Smooth muscle cell of the brain vasculature (primary cell): ENCODE measurements at regions not wholly inside any gene's neighbourhood (a gene's known extent, or its start where the extent isn't known, plus 50 kb on each side); places are given as distances from the start of the nearest gene placed in this dataset.
"Not testable (repeated sequence)": the region's sequence is repeated elsewhere in the genome, so short reads cannot be mapped to it uniquely, and the experiment has no call there.

Experiments
- DNase-seq: peaks from one replicate; pipeline ENCODE4 v3.0.0-alpha.2; 2012; ENCODE audit warnings: low read depth, low spot score

DNA sequence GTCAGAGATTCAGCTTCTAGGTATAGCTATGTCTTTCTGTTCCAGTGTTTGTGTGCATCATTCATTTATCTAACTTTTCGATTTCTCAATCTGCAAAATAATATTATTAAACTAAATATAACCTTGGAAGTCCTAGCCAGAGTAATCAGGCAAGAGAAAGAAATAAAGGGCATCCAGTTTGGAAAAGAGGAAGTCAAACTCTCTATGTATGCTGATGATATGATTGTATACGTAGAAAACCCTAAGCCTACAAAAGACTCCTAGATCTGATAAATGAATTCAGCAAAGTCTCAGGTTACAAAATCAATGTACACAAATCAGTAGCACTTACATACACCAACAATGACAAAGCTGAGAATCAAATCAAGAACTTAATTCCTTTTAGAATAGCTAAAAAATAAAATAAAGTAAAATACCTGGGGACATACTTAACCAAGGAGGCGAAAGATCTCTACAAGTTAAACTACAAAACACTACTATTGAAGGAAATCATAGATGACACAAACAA, 718.2 kb downstream of the NTRK3 start:
- no peak for DNase-seq

DNA sequence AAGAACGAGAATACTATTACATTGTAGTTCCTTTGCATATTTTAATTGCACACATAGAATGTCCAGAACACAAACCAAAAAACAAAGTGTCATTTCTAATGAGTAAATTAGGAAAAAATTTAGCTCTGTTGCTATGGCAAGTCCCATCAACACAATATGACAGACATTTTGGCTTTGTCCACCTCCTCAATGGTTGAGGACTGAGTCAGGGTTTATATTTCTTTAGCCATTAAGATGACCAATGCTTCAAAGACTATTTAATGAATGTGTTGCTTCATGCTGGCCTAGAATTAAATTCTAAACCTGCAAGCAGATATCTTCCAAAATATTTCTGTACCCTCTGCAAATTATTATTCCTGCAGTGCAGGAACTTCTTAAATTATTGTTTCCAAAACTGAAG, 719.2 kb downstream of the NTRK3 start:
- no peak for DNase-seq

GRCh38 chr15:87533637-87534036, 722.9 kb downstream of the NTRK3 start:
- DNase-seq: not testable (repeated sequence)

DNA sequence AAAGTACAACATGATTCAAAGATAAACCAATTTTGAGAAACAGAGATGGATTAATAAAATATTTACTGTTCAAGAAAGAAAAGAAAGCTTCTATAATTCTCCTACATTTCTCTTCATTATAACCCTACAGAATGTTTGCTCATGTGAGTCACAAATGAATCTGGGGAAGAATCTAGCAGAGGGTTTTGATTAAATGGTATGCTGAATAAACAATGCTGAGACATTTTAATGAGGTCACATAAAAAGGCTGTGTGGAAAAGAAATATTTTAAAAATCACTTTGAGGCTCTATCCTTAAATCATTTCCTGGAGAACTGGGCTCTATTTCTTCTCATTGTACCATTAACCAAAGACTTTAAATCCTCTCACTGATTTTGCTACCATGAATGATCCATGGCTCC, 727.7 kb downstream of the NTRK3 start:
- DNase-seq: no peak

DNA sequence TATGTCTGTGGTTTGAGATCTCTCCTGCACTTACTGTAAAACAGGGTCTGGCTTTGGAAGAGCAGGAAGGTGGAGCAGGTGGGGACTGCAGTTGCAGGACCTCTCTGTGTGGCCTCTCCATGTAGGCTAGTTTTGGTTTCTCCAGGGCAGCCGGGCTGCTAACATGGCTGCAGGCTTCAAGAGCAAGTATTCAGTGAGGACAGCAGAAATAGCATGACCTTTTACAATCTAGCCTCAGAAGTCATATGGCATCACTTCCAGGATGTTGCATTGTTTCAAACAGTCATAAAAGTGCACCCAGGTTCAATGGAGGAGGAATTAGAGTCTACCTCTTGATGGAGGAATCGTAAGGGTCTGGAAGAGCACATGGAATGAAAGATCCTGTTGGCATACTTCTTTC, 728.7 kb downstream of the NTRK3 start:
- no peak for DNase-seq

- DNase-seq: no peak
These were observed 729.1 kb downstream of the NTRK3 start for GRCh38 chr15:87527416-87527815.

DNA sequence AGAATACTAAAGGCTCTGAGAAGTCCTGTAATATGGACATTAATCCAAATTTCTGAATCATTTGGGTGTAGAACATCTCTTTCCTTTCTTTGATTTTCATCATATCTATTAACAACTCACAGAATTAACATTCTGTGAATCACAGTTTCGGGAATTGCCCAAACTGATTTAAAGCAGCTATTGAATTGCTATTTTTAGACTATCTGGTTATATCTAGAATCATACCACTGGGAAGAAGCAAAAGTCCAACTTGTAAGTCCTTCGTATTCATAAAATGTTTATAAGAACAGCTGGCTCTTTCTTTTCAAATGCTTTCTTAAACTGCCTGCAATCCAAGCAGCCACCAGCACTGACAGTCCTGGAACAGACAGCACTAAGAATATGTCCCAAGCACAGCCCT, 733.0 kb downstream of the NTRK3 start:
- no peak for DNase-seq

DNA sequence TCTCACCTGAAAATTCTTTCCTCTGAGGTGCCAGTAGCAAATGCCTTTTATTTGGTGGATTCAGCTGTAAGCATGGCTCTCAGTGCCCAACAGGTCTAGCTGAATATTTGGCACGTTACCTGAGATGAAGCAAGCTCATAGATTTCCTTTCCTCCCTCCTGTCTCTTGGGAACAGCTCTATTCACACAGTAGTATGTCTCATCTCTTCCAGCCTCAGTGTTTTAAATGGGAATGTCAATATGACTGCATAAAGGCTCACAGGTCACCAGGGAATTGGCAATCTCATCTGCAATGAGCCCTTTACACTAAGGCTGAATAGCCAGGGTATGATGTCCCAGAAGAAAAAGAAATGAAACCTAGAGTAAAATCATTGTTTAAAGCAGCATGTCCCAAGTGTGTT, 733.5 kb downstream of the NTRK3 start:
- DNase-seq: no peak

DNA sequence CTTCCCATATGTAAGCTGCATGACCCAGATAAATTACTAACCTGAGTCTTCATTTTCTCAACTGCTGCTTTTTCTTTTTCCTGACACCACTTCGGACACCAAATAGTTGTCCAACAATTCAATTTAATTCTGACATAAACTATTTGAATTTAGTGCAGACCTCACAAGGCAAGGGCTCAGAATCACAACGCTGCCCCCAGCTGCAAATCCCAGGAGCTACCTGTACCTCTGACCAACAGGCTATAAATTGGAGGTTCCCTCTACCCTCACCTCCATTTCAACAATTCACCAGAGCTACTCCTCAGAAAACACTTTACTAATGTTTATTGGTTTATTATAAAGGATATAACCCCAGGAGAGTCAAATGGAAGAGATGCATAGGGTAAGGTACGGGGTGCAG, 737.6 kb downstream of the NTRK3 start:
- DNase-seq: no peak

DNA sequence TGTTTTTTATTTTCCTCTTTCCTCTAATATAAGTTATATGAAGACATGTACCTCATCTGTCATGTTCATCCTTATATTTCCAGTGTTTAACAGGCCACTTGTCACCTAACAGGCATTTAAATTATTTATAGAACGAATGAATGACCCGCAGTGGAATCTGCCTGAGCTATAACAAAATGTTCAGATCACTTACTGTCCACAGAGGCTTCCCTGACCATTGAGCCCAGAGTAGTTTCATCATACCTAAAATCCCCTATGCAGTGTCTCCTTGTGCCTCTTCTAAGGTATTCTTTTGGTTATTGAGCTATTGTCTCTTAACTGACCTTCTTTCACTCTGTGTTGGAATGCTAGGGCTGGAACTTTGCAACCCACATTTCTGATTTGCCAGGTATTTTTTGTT, 748.5 kb downstream of the NTRK3 start:
- DNase-seq: no peak

DNA sequence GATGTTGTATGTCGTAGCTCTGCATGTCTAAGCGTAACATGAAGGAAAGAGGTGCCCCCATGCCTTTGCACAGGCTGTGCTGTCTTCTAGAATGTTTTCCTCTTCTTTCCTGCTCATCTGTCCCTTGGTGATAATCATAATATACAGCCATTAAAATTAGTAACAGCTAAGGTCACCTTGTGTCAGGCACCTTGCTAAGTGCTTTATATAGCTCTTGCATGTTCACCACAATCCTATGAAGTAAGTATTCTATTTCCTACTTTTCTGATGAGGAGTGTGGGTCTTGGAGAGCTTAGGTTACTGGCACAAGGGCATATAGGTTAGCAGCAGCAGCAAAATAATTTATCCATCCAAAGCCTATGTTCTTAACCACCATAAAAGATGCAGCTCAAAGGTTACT, 754.4 kb downstream of the NTRK3 start:
- DNase-seq: no peak

DNA sequence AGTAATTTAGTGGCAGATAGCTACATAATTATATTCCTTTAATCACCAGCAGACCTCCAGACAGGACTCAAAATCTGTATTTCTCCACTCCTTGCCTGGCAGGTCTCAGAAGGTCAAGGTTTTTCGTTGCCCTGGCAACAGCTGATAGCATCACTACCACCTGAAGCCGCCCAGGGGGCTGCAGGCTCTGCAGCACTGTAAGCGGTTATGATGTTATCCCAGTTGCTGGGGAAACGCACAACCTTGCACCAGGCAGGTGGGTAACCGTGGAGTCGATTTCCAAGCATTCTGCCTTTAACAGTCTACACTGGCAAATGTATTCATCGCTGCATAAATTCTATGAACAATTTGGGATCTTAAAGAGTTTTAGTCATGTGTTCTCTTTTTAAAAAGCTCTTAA, 756.3 kb downstream of the NTRK3 start:
- no peak for DNase-seq

GRCh38 chr15:87498560-87498959, 758.0 kb downstream of the NTRK3 start:
- DNase-seq: no peak

DNA sequence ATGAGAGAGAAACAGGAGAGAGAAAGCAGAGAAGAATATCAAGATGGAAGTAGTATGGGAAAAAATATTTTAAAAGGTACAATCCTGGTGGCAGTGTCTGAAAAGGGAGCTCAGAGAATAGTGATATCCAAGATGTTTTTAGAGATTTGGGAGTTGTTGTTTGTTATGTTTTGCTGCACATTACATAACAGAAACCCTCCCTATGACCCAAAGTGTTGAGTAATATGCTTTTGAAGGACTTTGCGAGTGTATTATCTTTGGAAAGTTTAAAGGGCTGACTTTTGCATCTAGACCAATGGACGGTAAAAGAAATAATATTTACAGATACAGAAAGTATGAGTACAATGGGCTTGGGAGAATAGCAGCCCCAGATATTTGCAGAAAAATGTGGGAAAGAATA, 759.7 kb downstream of the NTRK3 start:
- no peak for DNase-seq

- DNase-seq: no peak
These were observed 760.4 kb downstream of the NTRK3 start for GRCh38 chr15:87496109-87496508.

DNA sequence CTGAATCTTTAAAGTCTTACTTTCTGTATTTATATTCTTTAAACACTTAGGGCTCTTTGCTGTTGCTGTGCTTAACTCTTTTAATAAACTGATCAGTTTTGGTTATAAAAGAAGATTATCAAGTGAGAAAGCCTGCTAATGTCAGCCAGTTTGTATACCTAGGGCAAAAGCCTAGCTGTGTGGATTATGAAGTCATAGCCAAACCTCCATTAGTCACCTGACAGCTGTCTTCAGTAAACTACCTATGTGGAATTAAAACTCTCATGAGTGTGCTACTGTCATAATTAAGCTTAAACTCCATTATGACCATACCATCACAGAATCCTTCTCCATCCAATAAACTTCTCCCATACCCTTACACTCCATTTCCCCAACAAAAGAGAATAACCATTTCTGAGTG, 762.7 kb downstream of the NTRK3 start:
- no peak for DNase-seq

DNA sequence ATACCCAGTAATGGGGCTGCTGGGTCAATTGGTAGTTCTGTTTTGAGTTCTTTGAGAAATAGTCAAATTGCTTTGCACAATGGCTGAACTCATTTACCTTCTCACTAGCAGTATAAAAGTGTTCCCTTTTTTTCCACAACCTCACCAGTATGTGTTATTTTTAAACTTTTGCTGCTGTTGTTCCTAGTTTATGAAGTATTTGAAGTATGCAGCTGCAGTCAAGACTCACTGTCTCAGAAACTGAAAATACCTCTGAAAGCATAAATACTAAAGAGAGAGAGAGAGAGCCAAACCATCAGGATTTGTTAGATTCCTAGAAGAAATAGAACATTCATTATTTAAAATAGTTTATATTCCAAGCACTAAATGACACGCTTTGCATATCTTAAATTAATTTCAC, 764.2 kb downstream of the NTRK3 start:
- no peak for DNase-seq

DNA sequence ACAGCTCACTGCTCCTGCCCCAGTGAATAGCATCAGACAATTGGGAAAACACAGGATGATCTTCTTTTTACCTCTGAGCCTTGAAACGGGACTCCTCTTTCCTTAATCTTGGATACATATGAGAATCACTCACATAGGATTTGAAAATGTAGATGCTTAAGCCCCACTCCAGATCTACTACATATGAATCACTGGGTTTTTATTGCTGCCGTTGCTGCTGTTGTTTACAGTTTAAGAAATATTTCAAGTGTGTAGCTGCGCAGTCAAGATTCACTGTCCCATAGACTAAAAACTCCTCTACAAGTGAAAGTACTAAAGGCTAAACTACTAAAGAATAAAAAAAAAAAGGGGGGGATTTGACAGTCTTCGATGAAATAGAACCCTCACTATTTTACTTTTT, 765.9 kb downstream of the NTRK3 start:
- DNase-seq: no peak

DNA sequence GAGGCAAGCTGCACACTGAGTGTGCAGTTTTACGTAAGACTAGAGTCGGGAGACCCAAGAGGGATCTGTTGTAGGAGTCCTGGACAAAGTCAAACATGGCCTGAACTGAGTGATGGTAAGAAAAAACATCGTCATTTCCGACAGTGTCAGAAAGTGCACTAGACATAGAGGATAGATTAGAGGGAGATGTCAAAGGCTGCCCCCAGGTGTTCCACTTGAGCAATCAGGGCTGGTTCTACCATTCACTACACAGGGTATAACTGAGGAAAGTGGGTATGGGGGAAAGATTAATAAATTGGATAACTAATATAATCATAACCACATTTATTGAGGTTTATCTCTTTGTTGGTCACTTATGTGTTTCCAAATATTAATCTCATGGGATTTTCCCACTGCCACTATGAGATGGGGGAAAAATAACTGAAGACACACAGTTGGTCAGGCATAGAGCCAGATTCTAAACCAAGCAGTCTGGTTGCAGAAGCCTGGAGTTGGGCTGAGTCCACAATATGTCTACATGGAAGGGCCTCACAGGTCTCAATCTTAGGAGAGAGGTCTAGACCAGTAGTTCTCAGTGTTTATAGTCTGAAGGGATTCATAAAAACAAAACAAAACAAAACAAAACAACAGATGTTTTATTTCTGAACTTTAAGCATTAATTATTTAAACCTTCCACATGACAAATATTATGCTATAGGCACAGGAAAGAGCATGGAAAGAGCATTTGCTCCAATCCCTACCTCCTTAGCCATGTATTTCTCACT, 766.5 kb downstream of the NTRK3 start:
- DNase-seq: no peak

DNA sequence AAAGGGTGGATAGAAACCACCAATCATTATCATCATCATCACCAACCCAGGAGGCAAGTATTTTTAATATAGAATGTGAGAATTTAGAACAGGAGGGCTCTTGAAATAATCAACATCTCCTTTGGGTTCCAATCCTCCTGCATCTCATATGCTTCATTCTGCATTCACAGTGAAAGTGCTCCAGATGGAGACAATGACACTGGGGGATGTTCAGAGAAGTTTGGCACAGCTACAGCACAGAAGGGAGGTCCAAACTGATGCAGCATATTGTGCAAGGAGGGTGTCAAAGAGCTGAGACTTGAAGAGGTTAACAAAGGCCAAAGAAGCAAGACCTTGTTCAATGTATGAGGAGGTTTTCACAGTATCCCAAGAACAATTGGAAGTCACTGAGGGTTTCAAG, 767.1 kb downstream of the NTRK3 start:
- DNase-seq: no peak

GRCh38 chr15:87487484-87487883, 769.1 kb downstream of the NTRK3 start:
- DNase-seq: no peak

DNA sequence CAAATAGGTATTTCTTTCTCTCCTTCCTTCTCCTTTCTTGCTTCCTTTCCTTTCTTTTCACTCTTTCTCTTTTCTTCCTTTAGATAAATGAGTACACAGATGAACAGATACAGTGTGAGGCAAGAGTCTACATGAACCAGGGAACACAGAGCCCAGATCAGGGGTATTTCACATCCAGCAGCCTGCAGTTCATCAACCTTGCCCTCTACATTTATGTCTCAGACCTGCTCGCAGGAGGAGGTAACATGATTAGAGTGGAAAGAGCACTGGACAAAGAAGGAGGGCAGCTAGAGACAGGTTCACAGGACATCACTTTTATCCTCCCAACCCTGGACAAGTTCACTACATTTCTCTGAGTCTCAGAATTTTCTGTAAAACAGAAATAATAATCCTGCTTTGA, 773.1 kb downstream of the NTRK3 start:
- DNase-seq: no peak

GRCh38 chr15:87481126-87481525, 775.4 kb downstream of the NTRK3 start:
- DNase-seq: no peak

GRCh38 chr15:87478687-87479072, 777.9 kb downstream of the NTRK3 start:
- no peak for DNase-seq
